T-helper 17 cell (primary cell): ENCODE measurements at regions not wholly inside any gene's neighbourhood (a gene's known extent, or its start where the extent isn't known, plus 50 kb on each side); places are given as distances from the start of the nearest gene placed in this dataset.
"Not testable (repeated sequence)": the region's sequence is repeated elsewhere in the genome, so short reads cannot be mapped to it uniquely, and the experiment has no call there.

Experiments used
- ATAC-seq: fragments of 150-1000 bp; cut with Tn5 transposase; 2 replicates; pipeline ENCODE4 v1.10.0; 2021; ENCODE audit warnings: mild to moderate bottlenecking, moderate library complexity
- DNase-seq, 3 donors: peaks; one replicate each; pipeline versions ENCODE4 v3.0.0 to v3.0.0-alpha.2; 2020 to 2021
- H3K9me3 ChIP-seq: one replicate; pipeline ENCODE4 v1.7.0; 2013; ENCODE audit warnings: low read length, mild to moderate bottlenecking; ENCODE audit not compliant: control insufficient read depth, poor library complexity, severe bottlenecking
- H3K27ac Mint-ChIP-seq: one replicate; pipeline ENCODE4 v1.8.0; 2022; ENCODE audit warnings: mild to moderate bottlenecking, moderate library complexity, mixed read lengths
- H3K27me3 Mint-ChIP-seq: one replicate; pipeline ENCODE4 v1.8.0; 2022; ENCODE audit warnings: mixed read lengths
- H3K36me3 Mint-ChIP-seq: one replicate; pipeline ENCODE4 v1.8.0; 2022; ENCODE audit warnings: low read depth, mixed read lengths
- H3K4me1 Mint-ChIP-seq: one replicate; pipeline ENCODE4 v1.8.0; 2022; ENCODE audit warnings: mild to moderate bottlenecking, mixed read lengths
- H3K4me3 Mint-ChIP-seq: one replicate; pipeline ENCODE4 v1.8.0; 2022; ENCODE audit warnings: mild to moderate bottlenecking, moderate library complexity, mixed read lengths

DNA sequence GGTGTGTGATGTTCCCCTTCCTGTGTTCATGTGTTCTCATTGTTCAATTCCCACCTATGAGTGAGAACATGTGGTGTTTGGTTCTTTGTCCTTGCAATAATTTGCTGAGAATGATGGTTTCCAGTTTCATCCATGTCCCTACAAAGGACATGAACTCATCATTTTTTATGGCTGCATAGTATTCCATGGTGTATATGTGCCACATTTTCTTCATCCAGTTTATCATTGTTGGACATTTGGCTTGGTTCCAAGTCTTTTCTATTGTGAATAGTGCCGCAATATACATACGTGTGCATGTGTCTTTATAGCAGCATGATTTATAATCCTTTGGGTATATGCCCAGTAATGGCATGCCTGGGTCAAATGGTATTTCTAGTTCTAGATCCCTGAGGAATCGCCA, 197.5 kb downstream of the ESM1 start:
- ATAC-seq, H3K36me3 Mint-ChIP-seq, H3K27ac Mint-ChIP-seq, H3K4me1 Mint-ChIP-seq, H3K9me3 ChIP-seq, DNase-seq, H3K4me3 Mint-ChIP-seq, H3K27me3 Mint-ChIP-seq: not testable (repeated sequence)

DNA sequence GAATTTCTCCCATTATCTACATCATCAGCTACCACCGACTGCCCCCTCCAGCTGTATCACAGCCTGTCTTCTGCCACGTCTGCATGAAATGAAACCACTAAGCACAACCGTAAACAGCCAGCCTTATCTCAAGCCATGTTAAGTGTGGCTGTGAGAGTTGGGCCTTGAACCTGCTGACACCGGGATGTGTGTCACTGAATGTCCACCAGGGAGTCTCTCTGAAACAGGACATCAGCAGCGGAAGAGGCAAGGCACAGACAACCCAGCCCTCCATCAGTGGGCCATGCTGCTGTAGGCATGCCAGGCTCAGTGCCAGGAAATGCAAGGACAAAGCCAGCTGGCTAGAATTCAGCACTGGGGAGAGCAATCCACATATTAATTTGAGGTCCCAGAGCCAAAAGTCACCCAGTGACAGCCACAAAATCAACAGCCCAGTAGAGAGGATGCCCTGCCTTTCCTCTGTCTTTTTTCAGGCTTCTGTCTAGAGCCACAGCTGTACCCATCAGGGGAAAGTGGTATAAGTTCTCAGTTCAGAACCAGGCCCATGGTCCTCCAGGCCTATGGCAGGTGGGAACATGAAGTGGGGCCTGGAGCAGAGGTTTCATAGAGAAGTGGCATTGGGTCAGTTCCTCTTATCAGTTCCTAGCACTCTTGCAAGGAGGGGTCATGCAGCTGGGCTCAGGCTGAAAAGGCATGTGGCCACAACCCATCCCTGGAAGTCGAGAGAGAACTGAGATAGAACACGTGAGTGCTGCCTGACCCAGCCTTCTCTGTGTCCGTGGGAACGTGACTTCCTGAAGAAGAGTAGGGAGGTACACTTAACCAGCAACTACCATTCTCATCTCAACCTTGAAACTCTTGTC, 199.4 kb downstream of the ESM1 start:
- Mint-ChIP-seq H3K4me1 (no peaks in the 10 kb centered on the region), H3K27me3 (no peaks in the 10 kb centered on the region), H3K4me3 (no peak overlapping the region), H3K36me3 (no peaks in the 10 kb centered on the region), H3K27ac (no peak overlapping the region)
- ATAC-seq = peak; percentile 48
- no peak for DNase-seq
- no peaks in the 10 kb centered on the region for H3K9me3 ChIP-seq

- peaks cover 32% of the 10 kb centered on the region for H3K27me3 Mint-ChIP-seq
- ATAC-seq = no peak
- H3K27ac Mint-ChIP-seq = no peak overlapping the region
- DNase-seq = no peak
- H3K36me3 Mint-ChIP-seq = no peaks in the 10 kb centered on the region
- no peaks in the 10 kb centered on the region for H3K4me1 Mint-ChIP-seq
- no peaks in the 10 kb centered on the region for H3K9me3 ChIP-seq
- no peak overlapping the region for H3K4me3 Mint-ChIP-seq
These were observed 206.6 kb downstream of the ESM1 start for GRCh38 chr5:54778783-54779182.

DNA sequence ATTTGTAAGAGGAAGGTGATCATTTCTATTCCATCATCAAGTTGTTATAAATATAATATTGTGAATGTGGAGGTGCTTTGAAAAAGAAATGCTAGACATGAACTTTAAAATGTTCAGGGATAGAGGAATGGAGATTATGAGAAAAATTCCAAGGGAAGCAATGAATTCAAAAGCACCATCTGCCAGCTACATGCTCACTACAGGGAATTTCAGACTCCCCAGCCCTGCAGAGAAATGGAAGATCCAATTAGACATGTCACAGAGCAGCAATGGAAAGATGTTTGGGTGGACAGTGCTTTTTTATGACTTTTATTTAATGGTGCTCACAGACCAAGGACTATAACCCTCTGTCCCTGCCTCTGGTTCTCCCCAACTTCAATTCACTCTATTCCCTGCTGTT, 209.7 kb downstream of the ESM1 start:
- Mint-ChIP-seq H3K4me3 (no peak overlapping the region), H3K27ac (no peak overlapping the region), H3K4me1 (no peaks in the 10 kb centered on the region), H3K27me3 (peaks cover 32% of the 10 kb centered on the region), H3K36me3 (no peaks in the 10 kb centered on the region)
- no peak for DNase-seq
- no peak for ATAC-seq
- no peaks in the 10 kb centered on the region for H3K9me3 ChIP-seq

DNA sequence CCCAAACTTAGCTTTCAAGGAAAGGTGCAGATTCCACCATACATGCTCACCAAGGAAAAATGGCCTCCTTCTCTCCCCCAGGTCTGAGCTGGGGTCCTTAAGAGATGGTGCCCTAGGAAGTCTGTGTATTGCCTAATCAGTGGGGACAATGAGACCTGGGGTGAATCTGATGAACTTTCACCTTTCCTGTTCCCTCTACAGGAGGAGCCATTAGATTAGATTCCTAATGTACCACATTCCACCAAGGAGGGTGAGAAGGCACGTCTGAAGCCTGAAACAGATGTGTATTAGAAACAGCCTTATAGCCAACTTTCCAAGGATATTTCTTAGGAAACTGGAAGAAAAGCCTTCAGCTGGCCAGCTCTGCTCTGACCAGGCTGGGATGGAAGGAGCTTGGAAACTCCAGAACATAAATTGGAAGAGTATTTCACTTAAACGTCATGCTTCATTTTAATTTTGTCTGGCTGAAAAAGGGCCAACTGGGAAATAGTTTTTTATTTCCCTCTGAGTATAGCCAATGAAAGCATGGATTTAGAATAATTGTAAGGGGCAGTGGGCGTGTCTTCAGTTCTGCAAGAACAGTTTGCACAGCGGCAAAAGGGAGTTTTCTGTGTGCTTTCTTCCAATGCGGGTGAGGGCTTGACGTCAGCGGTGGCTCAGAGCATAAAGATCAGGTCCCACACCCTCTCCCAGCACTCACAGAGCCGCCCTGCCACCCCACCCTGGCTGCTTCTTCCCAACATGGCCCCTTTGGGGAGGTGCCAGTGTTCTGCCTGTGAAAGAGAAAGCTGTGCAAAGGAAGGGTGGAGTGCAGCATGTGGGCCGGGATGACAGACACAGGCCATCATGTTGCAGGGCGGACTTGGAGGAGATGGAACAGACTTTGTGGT, 210.9 kb downstream of the ESM1 start:
- DNase-seq = no peak
- Mint-ChIP-seq H3K36me3 (no peaks in the 10 kb centered on the region), H3K27ac (no peak overlapping the region), H3K27me3 (peaks cover 32% of the 10 kb centered on the region), H3K4me3 (no peak overlapping the region), H3K4me1 (no peaks in the 10 kb centered on the region)
- ATAC-seq = no peak
- H3K9me3 ChIP-seq = no peaks in the 10 kb centered on the region

- peak; percentile 28 for ATAC-seq
These were observed 212.7 kb downstream of the ESM1 start for GRCh38 chr5:54772684-54773083.

DNA sequence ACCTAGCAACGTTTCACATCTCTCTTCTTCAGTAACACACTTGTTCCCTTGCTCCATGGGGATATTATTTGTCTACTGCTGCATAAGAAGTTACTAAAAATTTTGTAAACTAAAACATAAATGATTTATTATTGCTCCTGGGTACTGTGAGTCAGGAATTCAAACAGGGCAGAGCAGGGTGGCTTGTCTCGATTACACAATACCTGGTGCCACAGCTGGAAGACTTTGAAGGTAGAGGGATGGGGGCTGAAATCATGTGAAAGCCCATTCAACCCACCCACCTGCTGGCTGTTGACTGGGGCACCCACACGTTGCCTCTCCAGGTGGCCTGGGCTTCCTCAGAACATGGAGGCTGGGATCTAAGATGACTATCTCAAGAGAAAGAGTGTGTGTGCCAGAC, 213.2 kb downstream of the ESM1 start:
- Mint-ChIP-seq H3K36me3 (no peaks in the 10 kb centered on the region), H3K27me3 (peaks cover 27% of the 10 kb centered on the region), H3K4me3 (no peak overlapping the region), H3K27ac (no peak overlapping the region), H3K4me1 (no peaks in the 10 kb centered on the region)
- DNase-seq = no peak
- H3K9me3 ChIP-seq = no peaks in the 10 kb centered on the region
- no peak for ATAC-seq

More at GRCh38 chr5:54772684-54773083, 212.7 kb downstream of the ESM1 start:
- Mint-ChIP-seq H3K4me3 (no peak overlapping the region), H3K4me1 (no peaks in the 10 kb centered on the region), H3K27me3 (peaks cover 27% of the 10 kb centered on the region), H3K36me3 (no peaks in the 10 kb centered on the region), H3K27ac (no peak overlapping the region)
- DNase-seq = no peak
- H3K9me3 ChIP-seq = no peaks in the 10 kb centered on the region

- H3K4me3 Mint-ChIP-seq = no peak overlapping the region
- H3K27me3 Mint-ChIP-seq = peaks cover 4% of the 10 kb centered on the region
- no peak overlapping the region for H3K27ac Mint-ChIP-seq
- no peaks in the 10 kb centered on the region for H3K4me1 Mint-ChIP-seq
- no peaks in the 10 kb centered on the region for H3K36me3 Mint-ChIP-seq
- DNase-seq (no peak), ATAC-seq (no peak)
- no peaks in the 10 kb centered on the region for H3K9me3 ChIP-seq
These were observed 215.6 kb downstream of the ESM1 start for GRCh38 chr5:54769746-54770145.

DNA sequence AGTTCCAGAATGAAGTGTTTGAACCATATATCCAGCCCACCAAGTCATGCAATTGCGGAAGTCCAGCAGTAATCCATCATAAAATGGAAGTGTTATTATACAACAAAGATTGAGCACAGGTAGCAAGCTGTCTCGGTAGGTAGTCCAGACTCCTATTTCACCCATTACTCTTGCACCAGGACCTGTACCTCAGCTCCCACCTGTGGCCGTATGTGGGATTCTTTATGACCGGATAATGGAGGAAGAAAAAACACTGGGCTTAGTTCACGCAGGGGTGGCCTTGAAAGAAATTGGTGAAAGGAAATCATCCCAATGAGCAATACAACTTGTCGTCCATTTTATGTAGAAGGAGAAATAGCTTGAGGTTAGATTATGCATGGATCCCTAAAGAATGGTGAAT, 216.3 kb downstream of the ESM1 start:
- ATAC-seq (no peak), DNase-seq (no peak)
- H3K36me3 Mint-ChIP-seq = no peaks in the 10 kb centered on the region
- H3K4me3 Mint-ChIP-seq = no peak overlapping the region
- no peak overlapping the region for H3K27ac Mint-ChIP-seq
- no peaks in the 10 kb centered on the region for H3K27me3 Mint-ChIP-seq
- H3K9me3 ChIP-seq = no peaks in the 10 kb centered on the region
- H3K4me1 Mint-ChIP-seq = no peaks in the 10 kb centered on the region

- no peaks in the 10 kb centered on the region for H3K4me1 Mint-ChIP-seq
- H3K27me3 Mint-ChIP-seq = no peaks in the 10 kb centered on the region
- H3K36me3 Mint-ChIP-seq = peaks cover 2% of the 10 kb centered on the region
- no peak overlapping the region for H3K27ac Mint-ChIP-seq
- no peak for ATAC-seq
- no peak for DNase-seq
- no peaks in the 10 kb centered on the region for H3K9me3 ChIP-seq
- no peak overlapping the region for H3K4me3 Mint-ChIP-seq
These were observed 218.6 kb downstream of the ESM1 start for GRCh38 chr5:54766748-54767147.

DNA sequence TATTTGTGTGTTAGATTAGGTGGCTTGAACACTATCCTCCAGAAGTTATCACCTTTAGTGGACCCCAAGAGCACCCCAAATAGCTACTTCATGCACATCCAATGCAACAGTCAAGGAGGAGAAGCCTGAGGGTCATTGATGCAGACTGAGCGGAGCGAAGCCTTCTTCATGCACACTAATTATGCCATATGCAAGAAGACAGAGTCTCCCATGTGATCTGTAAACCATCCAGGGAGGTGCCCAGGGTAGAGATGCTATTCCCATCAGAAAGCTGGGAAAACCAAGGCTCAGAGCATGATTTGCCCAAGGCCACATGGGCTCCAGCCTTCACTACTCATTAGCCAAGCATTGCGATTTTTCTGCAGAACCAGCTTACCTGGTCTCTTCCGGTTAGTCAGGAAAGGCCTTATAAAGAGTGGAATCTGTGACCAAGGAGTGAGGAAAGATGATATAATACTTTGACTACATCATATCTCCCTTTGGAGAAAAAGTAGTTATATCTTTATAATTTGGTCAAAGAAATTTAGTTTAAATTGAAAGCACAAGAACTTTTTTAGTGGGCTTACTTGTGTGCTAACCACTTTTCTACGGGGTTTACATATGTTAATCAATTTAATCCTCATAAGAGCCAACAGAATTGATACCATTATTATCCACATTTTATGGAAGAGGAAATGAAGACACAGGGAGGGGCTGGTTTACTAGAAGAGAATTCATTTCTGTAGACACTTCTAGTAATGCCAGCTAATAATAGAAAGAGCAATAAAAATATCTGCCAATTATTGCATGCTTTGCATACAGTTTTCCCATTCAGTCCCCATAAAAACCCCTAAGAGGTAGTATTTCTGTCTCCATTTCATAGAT, 220.0 kb downstream of the ESM1 start:
- DNase-seq (no peak), ATAC-seq (no peak)
- no peaks in the 10 kb centered on the region for H3K9me3 ChIP-seq
- Mint-ChIP-seq H3K36me3 (peaks cover 2% of the 10 kb centered on the region), H3K27me3 (no peaks in the 10 kb centered on the region), H3K27ac (no peak overlapping the region), H3K4me1 (peaks cover 2% of the 10 kb centered on the region), H3K4me3 (no peak overlapping the region)

GRCh38 chr5:54764102-54765090, 221.0 kb downstream of the ESM1 start:
- Mint-ChIP-seq H3K4me1 (peaks cover 2% of the 10 kb centered on the region), H3K4me3 (no peak overlapping the region), H3K36me3 (peaks cover 2% of the 10 kb centered on the region), H3K27me3 (no peaks in the 10 kb centered on the region), H3K27ac (no peak overlapping the region)
- ATAC-seq (no peak), DNase-seq (no peak)
- H3K9me3 ChIP-seq = no peaks in the 10 kb centered on the region
